Endothelial cell of umbilical vein (primary cell): ENCODE measurements at regions not wholly inside any gene's neighbourhood (a gene's known extent, or its start where the extent isn't known, plus 50 kb on each side); places are given as distances from the start of the nearest gene placed in this dataset.

Source experiments
- BruUV-seq: library from RNA; stranded (reverse); fragments of 400-500 nt; replicated peaks from 2 replicates; lab custom pipeline; 2021; lab: Mats Ljungman, UMichigan
- CTCF ChIA-PET: fragments of 300-600, 350-600 bp; sonication (Branson Sonifier 250); formaldehyde crosslinking; loops from one replicate; lab custom pipeline; 2021; ENCODE audit warnings: antibody characterized with exemption, inconsistent platforms; lab: Charles Lee
- POLR2A ChIA-PET: fragments of 300-600, 350-600 bp; sonication (Branson Sonifier 250); formaldehyde crosslinking; loops from one replicate; lab custom pipeline; 2021; ENCODE audit warnings: antibody characterized with exemption, inconsistent platforms; lab: Charles Lee
- DNase-seq: peaks from one replicate; pipeline ENCODE4 v3.0.0-alpha.2; 2011; ENCODE audit warnings: low read depth, low spot score
- FAIRE-seq: peaks from 2 replicates; lab custom pipeline; 2011; peaks lifted over from hg19 to GRCh38; lab: Jason Lieb, UNC
- H2AFZ ChIP-seq: 2 replicates; pipeline ENCODE4 v1.6.0; 2012; ENCODE audit warnings: low read depth, low read length, control low read depth, inconsistent platforms
- H3K27ac ChIP-seq: 2 replicates; pipeline ENCODE4 v1.5.1; 2011; ENCODE audit warnings: low read depth, mild to moderate bottlenecking, control low read depth, low read length, moderate library complexity; ENCODE audit not compliant: insufficient read depth
- H3K27me3 ChIP-seq, 2 experiments: 2 replicates each; pipeline versions ENCODE4 v1.6.0 to v1.6.1; 2011; ENCODE audit warnings: low read length in 2 of 2, mixed read lengths in 1 of 2; ENCODE audit not compliant: control insufficient read depth in 2 of 2, insufficient read depth in 2 of 2
- H3K36me3 ChIP-seq, 2 experiments: 2 replicates in 1 of 2; 3 replicates in 1 of 2; pipeline ENCODE4 v1.5.1; 2011; ENCODE audit warnings: low read length in 2 of 2, mild to moderate bottlenecking in 1 of 2, moderate library complexity in 1 of 2; ENCODE audit not compliant: control insufficient read depth in 2 of 2, insufficient read depth in 2 of 2; ENCODE audit errors: extremely low read depth in 1 of 2
- H3K4me1 ChIP-seq: 3 replicates; pipeline ENCODE4 v1.5.1; 2011; ENCODE audit warnings: mild to moderate bottlenecking, low read length; ENCODE audit not compliant: control insufficient read depth, insufficient read depth; ENCODE audit errors: extremely low read depth
- H3K4me2 ChIP-seq: 2 replicates; pipeline ENCODE4 v1.6.1; 2011; ENCODE audit warnings: low read length, control low read depth, mixed read lengths; ENCODE audit not compliant: insufficient read depth
- H3K4me3 ChIP-seq, 3 experiments: fragments of 200-600 bp in 1 of 3; sonication (generic), shearing (Covaris generic) in 1 of 3; replicated peaks in 1 of 3; 2 replicates each; pipeline ENCODE4 v1.5.1; 2011 to 2016; ENCODE audit warnings: control low read depth in 3 of 3, low read length in 3 of 3, mild to moderate bottlenecking in 2 of 3, inconsistent platforms in 1 of 3, low read depth in 1 of 3, moderate library complexity in 1 of 3; ENCODE audit not compliant: insufficient read depth in 1 of 3
- H3K79me2 ChIP-seq: 2 replicates; pipeline ENCODE4 v1.6.0; 2012; ENCODE audit warnings: low read length, inconsistent platforms; ENCODE audit not compliant: control insufficient read depth, insufficient read depth
- H3K9ac ChIP-seq: replicated peaks from 2 replicates; pipeline ENCODE3; 2011; ENCODE audit warnings: low read length, control low read depth; ENCODE audit not compliant: insufficient read depth; ENCODE audit errors: extremely low read depth
- H3K9me1 ChIP-seq: replicated peaks from 3 replicates; pipeline ENCODE4 v1.6.0; 2011; ENCODE audit warnings: mild to moderate bottlenecking, low read length; ENCODE audit not compliant: control insufficient read depth, insufficient read depth; ENCODE audit errors: extremely low read depth
- H3K9me3 ChIP-seq: replicated peaks from 2 replicates; pipeline ENCODE4 v1.5.1; 2012; ENCODE audit warnings: low read length, inconsistent platforms; ENCODE audit not compliant: control insufficient read depth, insufficient read depth
- H4K20me1 ChIP-seq: replicated peaks from 2 replicates; pipeline ENCODE3; 2011; ENCODE audit warnings: mild to moderate bottlenecking, low read length; ENCODE audit not compliant: control insufficient read depth, insufficient read depth; ENCODE audit errors: extremely low read depth
- FOS ChIP-seq: IDR thresholded peaks from 2 replicates; pipeline ENCODE4 v1.6.1; 2011; ENCODE audit warnings: mild to moderate bottlenecking, low read length, moderate library complexity, borderline replicate concordance; ENCODE audit not compliant: insufficient read depth
- JUN ChIP-seq: IDR thresholded peaks from 2 replicates; pipeline ENCODE4 v1.6.1; 2011; ENCODE audit warnings: borderline replicate concordance, low read depth; ENCODE audit not compliant: insufficient read length, insufficient read depth
- MYC ChIP-seq: IDR thresholded peaks from one replicate; pipeline ENCODE4 v1.6.1; 2011; ENCODE audit warnings: mild to moderate bottlenecking, low read depth, low read length
- POLR2A ChIP-seq: IDR thresholded peaks from 2 replicates; pipeline ENCODE4 v1.6.1; 2012; ENCODE audit warnings: low read depth, mild to moderate bottlenecking, control low read depth, low read length
- POLR2AphosphoS5 ChIP-seq: IDR thresholded peaks from 2 replicates; pipeline ENCODE4 v1.6.1; 2012; ENCODE audit warnings: low read depth, mild to moderate bottlenecking, control low read depth, low read length, moderate library complexity; ENCODE audit not compliant: insufficient read depth
- dilution Hi-C: fragments of 300-500 bp; cut with MboI; formaldehyde crosslinking; loops from one replicate; pipeline ENCODE4 v1.15.0; 2019; ENCODE audit warnings: low sequenced_read_pairs; ENCODE audit not compliant: extremely low pct_ligation_motif_present
- intact Hi-C: fragments of 100-400 bp; cut with micrococcal nuclease; formaldehyde crosslinking; loops from one replicate; pipeline ENCODE4 v1.10.0; 2022
- TF ChIP-seq, protein P1 (sequence below), 2 donors: IDR thresholded peaks; 1 replicate in 1 of 2; 2 replicates in 1 of 2; pipeline ENCODE4 v1.5.1; 2011; ENCODE audit warnings: low read length in 2 of 2, mild to moderate bottlenecking in 2 of 2, moderate library complexity in 2 of 2, control low read depth in 1 of 2, inconsistent platforms in 1 of 2, low read depth in 1 of 2; ENCODE audit not compliant: insufficient read depth in 1 of 2; ENCODE audit errors: extremely low read depth in 1 of 2
- TF ChIP-seq, protein P2 (sequence below): IDR thresholded peaks from 2 replicates; pipeline ENCODE4 v1.6.1; 2011; ENCODE audit not compliant: insufficient read depth, insufficient read length

DNA sequence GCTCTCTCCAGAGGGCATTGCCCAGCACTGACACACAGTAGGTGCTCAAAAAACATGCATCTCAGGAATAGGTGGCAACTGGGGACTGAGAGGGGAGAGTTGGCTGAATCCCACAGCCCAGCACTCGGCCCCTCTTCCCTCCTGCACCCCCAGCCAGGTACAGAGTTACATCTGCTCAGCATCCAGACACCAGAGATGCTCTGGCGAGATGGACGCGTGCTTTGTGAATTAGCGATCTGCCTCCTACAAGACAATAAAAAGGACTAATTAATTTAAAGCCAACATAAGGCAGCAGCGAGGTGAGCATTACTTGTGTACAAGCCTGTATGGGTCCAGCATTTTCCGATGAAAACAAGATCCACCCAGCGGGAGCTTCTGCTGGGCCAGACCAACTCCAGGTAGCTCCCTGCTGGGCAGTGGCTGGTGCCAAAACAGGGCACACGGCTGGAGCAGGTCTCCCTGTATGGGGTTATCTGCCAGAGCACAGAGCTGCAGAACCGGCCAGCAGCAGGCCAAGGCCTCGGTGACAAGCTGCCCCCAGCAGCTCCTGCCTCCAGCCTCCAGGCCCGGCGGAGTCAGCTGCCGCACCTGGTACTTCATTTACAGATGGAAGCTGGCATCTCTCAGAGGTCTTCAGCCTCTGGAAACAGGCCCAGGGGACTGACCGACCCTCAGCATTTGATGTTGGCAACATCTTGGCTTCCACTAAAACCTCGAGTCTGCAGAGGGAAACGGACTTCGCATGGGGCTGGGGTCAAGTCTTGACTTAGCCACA, 219.7 kb upstream of the SDK2 start:
- TF ChIP-seq POLR2A (no peak), POLR2AphosphoS5 (no peak), MYC (no peak), JUN (no peak), FOS (no peak)
- TF ChIP-seq, protein P1, sequence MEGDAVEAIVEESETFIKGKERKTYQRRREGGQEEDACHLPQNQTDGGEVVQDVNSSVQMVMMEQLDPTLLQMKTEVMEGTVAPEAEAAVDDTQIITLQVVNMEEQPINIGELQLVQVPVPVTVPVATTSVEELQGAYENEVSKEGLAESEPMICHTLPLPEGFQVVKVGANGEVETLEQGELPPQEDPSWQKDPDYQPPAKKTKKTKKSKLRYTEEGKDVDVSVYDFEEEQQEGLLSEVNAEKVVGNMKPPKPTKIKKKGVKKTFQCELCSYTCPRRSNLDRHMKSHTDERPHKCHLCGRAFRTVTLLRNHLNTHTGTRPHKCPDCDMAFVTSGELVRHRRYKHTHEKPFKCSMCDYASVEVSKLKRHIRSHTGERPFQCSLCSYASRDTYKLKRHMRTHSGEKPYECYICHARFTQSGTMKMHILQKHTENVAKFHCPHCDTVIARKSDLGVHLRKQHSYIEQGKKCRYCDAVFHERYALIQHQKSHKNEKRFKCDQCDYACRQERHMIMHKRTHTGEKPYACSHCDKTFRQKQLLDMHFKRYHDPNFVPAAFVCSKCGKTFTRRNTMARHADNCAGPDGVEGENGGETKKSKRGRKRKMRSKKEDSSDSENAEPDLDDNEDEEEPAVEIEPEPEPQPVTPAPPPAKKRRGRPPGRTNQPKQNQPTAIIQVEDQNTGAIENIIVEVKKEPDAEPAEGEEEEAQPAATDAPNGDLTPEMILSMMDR (IDR thresholded peaks at IDR 0.05; ENCODE audit: extremely low read depth in 1 of 2, insufficient read depth in 1 of 2, low read depth in 1 of 2, low read length in 2 of 2): no peak
- TF ChIP-seq, protein P2, sequence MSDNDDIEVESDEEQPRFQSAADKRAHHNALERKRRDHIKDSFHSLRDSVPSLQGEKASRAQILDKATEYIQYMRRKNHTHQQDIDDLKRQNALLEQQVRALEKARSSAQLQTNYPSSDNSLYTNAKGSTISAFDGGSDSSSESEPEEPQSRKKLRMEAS: no peak
- no peaks in the 10 kb centered on the region for H3K9me1 ChIP-seq
- no peak for FAIRE-seq
- H3K36me3 ChIP-seq: no peaks in the 10 kb centered on the region
- H3K27ac ChIP-seq: no peak overlapping the region
- H3K4me2 ChIP-seq: no peak overlapping the region
- DNase-seq: no peak
- peaks cover 4% of the 10 kb centered on the region for H3K9me3 ChIP-seq
- no TSS peak for BruUV-seq
- no peaks in the 10 kb centered on the region for H3K4me1 ChIP-seq
- no peak overlapping the region for H3K9ac ChIP-seq
- H3K4me3 ChIP-seq: no peak overlapping the region
- no peak overlapping the region for H2AFZ ChIP-seq
- POLR2A ChIA-PET: no interaction called here
- no peaks in the 10 kb centered on the region for H3K27me3 ChIP-seq
- no peaks in the 10 kb centered on the region for H4K20me1 ChIP-seq
- dilution Hi-C loops: no loop called here
- CTCF ChIA-PET: no interaction called here
- H3K79me2 ChIP-seq: no peaks in the 10 kb centered on the region
- intact Hi-C loops: no loop called here
